ENCODE measurements at regions not wholly inside any gene's neighbourhood (a gene's known extent, or its start where the extent isn't known, plus 50 kb on each side); places are given as distances from the start of the nearest gene placed in this dataset.

DNA sequence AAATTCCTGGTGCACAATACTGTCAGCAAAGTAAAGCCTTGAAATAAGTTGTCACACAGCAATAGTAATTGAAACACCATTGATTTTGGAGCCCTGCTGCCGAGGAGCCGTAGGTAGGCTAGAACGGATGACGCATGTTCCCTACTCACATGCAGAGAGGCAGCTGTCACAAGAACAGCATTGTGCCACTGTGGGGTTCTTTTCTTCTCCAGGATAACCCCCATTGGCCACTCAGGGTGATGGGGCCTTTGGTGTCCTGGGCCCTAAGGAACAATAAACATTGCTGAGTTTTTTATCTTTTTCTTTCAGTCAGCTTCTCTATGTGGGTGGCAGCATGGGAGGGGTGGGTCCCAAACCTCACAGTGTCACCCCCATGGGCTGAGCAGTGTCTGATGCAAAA lies 542.3 kb downstream of the BCOR start:
- WGBS (ENCODE audit: low lambda C conversion rate): 75% methylated on average over 4 of the region's 4 CpGs
- no peak overlapping the region for H3K27ac ChIP-seq (ENCODE audit: low read depth in 2 of 2, low read length in 1 of 2)
- no peaks in the 10 kb centered on the region for H3K9me3 ChIP-seq
- CTCF ChIA-PET: no interaction called here
- H4K20me1 ChIP-seq (ENCODE audit: insufficient read depth): no peaks in the 10 kb centered on the region
- no peaks in the 10 kb centered on the region for H3K36me3 ChIP-seq (replicated peaks in 1 of 2; ENCODE audit: control insufficient read depth in 1 of 2, insufficient read depth in 2 of 2, low read length in 1 of 2)
- no peak overlapping the region for H3K9ac ChIP-seq
- H3K4me3 ChIP-seq (ENCODE audit: low read depth in 2 of 2, low read length in 1 of 2): no peak overlapping the region
- TF ChIP-seq ELF1 (IDR thresholded peaks at IDR 0.05) (no peak), NRF1 (IDR thresholded peaks at IDR 0.05; ENCODE audit: low read depth, low read length) (no peak), GATA2 (CRISPR knock-in tag; IDR thresholded peaks at IDR 0.05) (no peak)
- no peaks in the 10 kb centered on the region; the same call in 1 of the 2 replicates for H3K27me3 ChIP-seq (ENCODE audit: insufficient read depth)
- no peaks in the 10 kb centered on the region for H3F3A ChIP-seq (replicated peaks; ENCODE audit: insufficient read depth)
- no peaks in the 10 kb centered on the region for H3K79me2 ChIP-seq (ENCODE audit: insufficient read depth)
- H3K9me2 ChIP-seq: no peaks in the 10 kb centered on the region
- no peaks in the 10 kb centered on the region for H3K4me1 ChIP-seq (ENCODE audit: control insufficient read depth in 1 of 2, insufficient read depth in 2 of 2, low read depth in 1 of 2, low read length in 1 of 2)
- H3K4me2 ChIP-seq: no peak overlapping the region
- POLR2A ChIA-PET: no interaction called here
- no peak for DNase-seq
- H2AFZ ChIP-seq (ENCODE audit: low read depth): no peak overlapping the region

DNA sequence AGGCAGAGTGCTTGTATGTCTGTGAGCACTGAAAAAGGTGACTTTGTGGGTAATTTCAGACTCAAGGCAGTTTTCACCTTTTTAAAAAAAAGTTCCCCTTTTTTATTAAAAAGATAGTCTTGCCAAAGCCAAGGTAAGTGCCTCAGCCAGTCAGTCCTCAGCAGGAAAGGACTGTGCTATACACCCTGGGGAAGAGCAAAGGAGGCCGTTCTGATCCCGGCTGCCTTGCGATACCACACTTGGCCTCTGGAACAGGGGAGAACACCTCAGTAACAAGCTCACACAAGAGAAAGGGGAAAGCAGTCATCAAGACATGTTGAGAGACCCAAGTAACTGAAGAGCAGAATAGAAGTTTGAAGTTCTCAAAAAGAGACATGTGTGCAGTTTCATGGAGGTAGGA lies 541.7 kb downstream of the BCOR start:
- H3K9me2 ChIP-seq: no peaks in the 10 kb centered on the region
- ChIA-PET POLR2A (no interaction called here), CTCF (no interaction called here)
- H3K27ac ChIP-seq (ENCODE audit: low read depth in 2 of 2, low read length in 1 of 2): no peak overlapping the region
- no peak for DNase-seq
- H3K27me3 ChIP-seq (ENCODE audit: insufficient read depth): no peaks in the 10 kb centered on the region; the same call in 1 of the 2 replicates
- 45% methylated on average over 3 of the region's 3 CpGs for WGBS (ENCODE audit: low lambda C conversion rate)
- H3K36me3 ChIP-seq (replicated peaks in 1 of 2; ENCODE audit: control insufficient read depth in 1 of 2, insufficient read depth in 2 of 2, low read length in 1 of 2): no peaks in the 10 kb centered on the region
- H4K20me1 ChIP-seq (ENCODE audit: insufficient read depth): no peaks in the 10 kb centered on the region
- no peaks in the 10 kb centered on the region for H3K9me3 ChIP-seq
- no peak overlapping the region for H3K9ac ChIP-seq
- H2AFZ ChIP-seq (ENCODE audit: low read depth): no peak overlapping the region
- no peak for TF ChIP-seq FOXM1 (IDR thresholded peaks at IDR 0.05; ENCODE audit: low read depth)
- TF ChIP-seq NFIC (IDR thresholded peaks at IDR 0.05; ENCODE audit: borderline replicate concordance): no peak
- TF ChIP-seq FOXJ3 (CRISPR knock-in tag; IDR thresholded peaks at IDR 0.05): no peak
- no peak for TF ChIP-seq YY1 (IDR thresholded peaks at IDR 0.05; ENCODE audit: low read depth)
- TF ChIP-seq, protein P1, sequence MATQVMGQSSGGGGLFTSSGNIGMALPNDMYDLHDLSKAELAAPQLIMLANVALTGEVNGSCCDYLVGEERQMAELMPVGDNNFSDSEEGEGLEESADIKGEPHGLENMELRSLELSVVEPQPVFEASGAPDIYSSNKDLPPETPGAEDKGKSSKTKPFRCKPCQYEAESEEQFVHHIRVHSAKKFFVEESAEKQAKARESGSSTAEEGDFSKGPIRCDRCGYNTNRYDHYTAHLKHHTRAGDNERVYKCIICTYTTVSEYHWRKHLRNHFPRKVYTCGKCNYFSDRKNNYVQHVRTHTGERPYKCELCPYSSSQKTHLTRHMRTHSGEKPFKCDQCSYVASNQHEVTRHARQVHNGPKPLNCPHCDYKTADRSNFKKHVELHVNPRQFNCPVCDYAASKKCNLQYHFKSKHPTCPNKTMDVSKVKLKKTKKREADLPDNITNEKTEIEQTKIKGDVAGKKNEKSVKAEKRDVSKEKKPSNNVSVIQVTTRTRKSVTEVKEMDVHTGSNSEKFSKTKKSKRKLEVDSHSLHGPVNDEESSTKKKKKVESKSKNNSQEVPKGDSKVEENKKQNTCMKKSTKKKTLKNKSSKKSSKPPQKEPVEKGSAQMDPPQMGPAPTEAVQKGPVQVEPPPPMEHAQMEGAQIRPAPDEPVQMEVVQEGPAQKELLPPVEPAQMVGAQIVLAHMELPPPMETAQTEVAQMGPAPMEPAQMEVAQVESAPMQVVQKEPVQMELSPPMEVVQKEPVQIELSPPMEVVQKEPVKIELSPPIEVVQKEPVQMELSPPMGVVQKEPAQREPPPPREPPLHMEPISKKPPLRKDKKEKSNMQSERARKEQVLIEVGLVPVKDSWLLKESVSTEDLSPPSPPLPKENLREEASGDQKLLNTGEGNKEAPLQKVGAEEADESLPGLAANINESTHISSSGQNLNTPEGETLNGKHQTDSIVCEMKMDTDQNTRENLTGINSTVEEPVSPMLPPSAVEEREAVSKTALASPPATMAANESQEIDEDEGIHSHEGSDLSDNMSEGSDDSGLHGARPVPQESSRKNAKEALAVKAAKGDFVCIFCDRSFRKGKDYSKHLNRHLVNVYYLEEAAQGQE (IDR thresholded peaks at IDR 0.05; ENCODE audit: low read depth, low read length): no peak
- no peak for TF ChIP-seq TAF1 (IDR thresholded peaks at IDR 0.05; ENCODE audit: borderline replicate concordance, low read depth, low read length)
- no peak for TF ChIP-seq GATA2 (CRISPR knock-in tag; IDR thresholded peaks at IDR 0.05)
- no peak for TF ChIP-seq POLR2AphosphoS5 (IDR thresholded peaks at IDR 0.05; ENCODE audit: low read depth, low read length)
- TF ChIP-seq TCF12 (IDR thresholded peaks at IDR 0.05): no peak
- TF ChIP-seq EZH2phosphoT487 (IDR thresholded peaks at IDR 0.05; ENCODE audit: borderline replicate concordance, low read depth): no peak
- TF ChIP-seq, protein P2, sequence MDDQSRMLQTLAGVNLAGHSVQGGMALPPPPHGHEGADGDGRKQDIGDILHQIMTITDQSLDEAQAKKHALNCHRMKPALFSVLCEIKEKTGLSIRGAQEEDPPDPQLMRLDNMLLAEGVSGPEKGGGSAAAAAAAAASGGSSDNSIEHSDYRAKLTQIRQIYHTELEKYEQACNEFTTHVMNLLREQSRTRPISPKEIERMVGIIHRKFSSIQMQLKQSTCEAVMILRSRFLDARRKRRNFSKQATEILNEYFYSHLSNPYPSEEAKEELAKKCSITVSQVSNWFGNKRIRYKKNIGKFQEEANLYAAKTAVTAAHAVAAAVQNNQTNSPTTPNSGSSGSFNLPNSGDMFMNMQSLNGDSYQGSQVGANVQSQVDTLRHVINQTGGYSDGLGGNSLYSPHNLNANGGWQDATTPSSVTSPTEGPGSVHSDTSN (IDR thresholded peaks at IDR 0.05): no peak
- no peak for TF ChIP-seq RXRA (IDR thresholded peaks at IDR 0.05; ENCODE audit: borderline replicate concordance, low read depth)
- no peak for TF ChIP-seq MEF2A (IDR thresholded peaks at IDR 0.05; ENCODE audit: borderline replicate concordance, low read depth)
- H3K4me3 ChIP-seq (ENCODE audit: low read depth in 2 of 2, low read length in 1 of 2): no peak overlapping the region
- no peaks in the 10 kb centered on the region for H3K4me1 ChIP-seq (ENCODE audit: control insufficient read depth in 1 of 2, insufficient read depth in 2 of 2, low read depth in 1 of 2, low read length in 1 of 2)
- H3F3A ChIP-seq (replicated peaks; ENCODE audit: insufficient read depth): no peaks in the 10 kb centered on the region
- H3K79me2 ChIP-seq (ENCODE audit: insufficient read depth): no peaks in the 10 kb centered on the region
- H3K4me2 ChIP-seq: no peak overlapping the region
